GM10266 (cell line): ENCODE measurements at regions not wholly inside any gene's neighbourhood (a gene's known extent, or its start where the extent isn't known, plus 50 kb on each side); places are given as distances from the start of the nearest gene placed in this dataset.
"Not testable (repeated sequence)": the region's sequence is repeated elsewhere in the genome, so short reads cannot be mapped to it uniquely, and the experiment has no call there.

ENCODE experiments used
- DNase-seq: peaks from one replicate; pipeline ENCODE4 v3.0.0; 2012; ENCODE audit errors: extremely low spot score
- CTCF ChIP-seq: IDR thresholded peaks from 2 replicates; pipeline ENCODE4 v1.5.1; 2012; ENCODE audit warnings: mild to moderate bottlenecking, low read depth; ENCODE audit not compliant: control insufficient read depth, insufficient read depth; ENCODE audit errors: missing control alignments

GRCh38 chr12:127494961-127495915, 771.7 kb upstream of the TMEM132C start:
- DNase-seq: no peak
- no peak for TF ChIP-seq CTCF

GRCh38 chr12:127496255-127496654, 770.7 kb upstream of the TMEM132C start:
- DNase-seq: no peak
- TF ChIP-seq CTCF: no peak

GRCh38 chr12:127500512-127501035, 766.4 kb upstream of the TMEM132C start:
- no peak for TF ChIP-seq CTCF

GRCh38 chr12:127501916-127502315, 765.1 kb upstream of the TMEM132C start:
- no peak for TF ChIP-seq CTCF
- DNase-seq: no peak

More at GRCh38 chr12:127500512-127501035, 766.4 kb upstream of the TMEM132C start:
- DNase-seq: no peak

GRCh38 chr12:127503246-127503645, 763.7 kb upstream of the TMEM132C start:
- DNase-seq: no peak
- TF ChIP-seq CTCF: no peak

- DNase-seq: not testable (repeated sequence)
These were observed 763.0 kb upstream of the TMEM132C start for GRCh38 chr12:127503996-127504395.

GRCh38 chr12:127504874-127505273, 762.1 kb upstream of the TMEM132C start:
- no peak for TF ChIP-seq CTCF

GRCh38 chr12:127507341-127507740, 759.6 kb upstream of the TMEM132C start:
- no peak for TF ChIP-seq CTCF
- no peak for DNase-seq

More at GRCh38 chr12:127504874-127505273, 762.1 kb upstream of the TMEM132C start:
- no peak for DNase-seq
